Fibroblast of lung (primary cell): ENCODE measurements at regions not wholly inside any gene's neighbourhood (a gene's known extent, or its start where the extent isn't known, plus 50 kb on each side); places are given as distances from the start of the nearest gene placed in this dataset.

Source experiments
- DNase-seq, 2 donors: peaks; one replicate each; pipeline versions ENCODE4 v3.0.0 to v3.0.0-alpha.2; 2010; ENCODE audit warnings: low read depth in 2 of 2
- H2AFZ ChIP-seq: 2 replicates; pipeline ENCODE4 v1.5.1; 2012; ENCODE audit warnings: low read length, control low read depth, inconsistent platforms
- H3K27ac ChIP-seq: 2 replicates; pipeline ENCODE4 v1.5.1; 2011; ENCODE audit warnings: low read length, control low read depth; ENCODE audit not compliant: insufficient read depth
- H3K27me3 ChIP-seq: 2 replicates; pipeline ENCODE4 v1.5.1; 2011; ENCODE audit warnings: mild to moderate bottlenecking, low read length; ENCODE audit not compliant: control insufficient read depth, insufficient read depth
- H3K36me3 ChIP-seq: 2 replicates; pipeline ENCODE4 v1.5.1; 2011; ENCODE audit warnings: low read length; ENCODE audit not compliant: control insufficient read depth, insufficient read depth
- H3K4me1 ChIP-seq: 2 replicates; pipeline ENCODE4 v1.5.1; 2011; ENCODE audit warnings: low read length; ENCODE audit not compliant: control insufficient read depth, insufficient read depth; ENCODE audit errors: extremely low read depth
- H3K4me2 ChIP-seq: 2 replicates; pipeline ENCODE4 v1.5.1; 2011; ENCODE audit warnings: low read length, control low read depth; ENCODE audit not compliant: insufficient read depth; ENCODE audit errors: extremely low read depth
- H3K4me3 ChIP-seq, 4 experiments: fragments of 200-600 bp in 1 of 4; sonication (generic) in 1 of 4; replicated peaks in 1 of 4; 2 replicates each; pipeline ENCODE4 v1.5.1; 2011 to 2016; ENCODE audit warnings: low read length in 4 of 4, low read depth in 3 of 4, mild to moderate bottlenecking in 3 of 4, control low read depth in 2 of 4, inconsistent platforms in 1 of 4, mixed read lengths in 1 of 4; ENCODE audit not compliant: insufficient read depth in 1 of 4; ENCODE audit errors: control extremely low read depth in 1 of 4
- H3K79me2 ChIP-seq: 2 replicates; pipeline ENCODE4 v1.5.1; 2012; ENCODE audit warnings: mild to moderate bottlenecking, low read length, inconsistent platforms; ENCODE audit not compliant: control insufficient read depth, insufficient read depth
- H3K9ac ChIP-seq: 2 replicates; pipeline ENCODE4 v1.5.1; 2011; ENCODE audit warnings: mild to moderate bottlenecking, low read length, control low read depth; ENCODE audit not compliant: insufficient read depth
- H3K9me3 ChIP-seq: 2 replicates; pipeline ENCODE4 v1.5.1; 2012; ENCODE audit warnings: low read depth, low read length; ENCODE audit not compliant: control insufficient read depth, insufficient read depth
- H4K20me1 ChIP-seq: 2 replicates; pipeline ENCODE4 v1.5.1; 2011; ENCODE audit warnings: low read length; ENCODE audit not compliant: control insufficient read depth, insufficient read depth; ENCODE audit errors: extremely low read depth
- CTCF ChIP-seq, 2 donors: IDR thresholded peaks in 1 of 2; conservative IDR thresholded peaks in 1 of 2; 1 replicate in 1 of 2; 2 replicates in 1 of 2; pipeline ENCODE4 v1.5.1; 2011 to 2012; ENCODE audit warnings: low read length in 2 of 2, control low read depth in 1 of 2, inconsistent platforms in 1 of 2, low read depth in 1 of 2, mild to moderate bottlenecking in 1 of 2
- EZH2 ChIP-seq: IDR thresholded peaks from 2 replicates; pipeline ENCODE4 v1.5.1; 2012; ENCODE audit warnings: low read length, control low read depth, mild to moderate bottlenecking; ENCODE audit errors: missing control alignments

DNA sequence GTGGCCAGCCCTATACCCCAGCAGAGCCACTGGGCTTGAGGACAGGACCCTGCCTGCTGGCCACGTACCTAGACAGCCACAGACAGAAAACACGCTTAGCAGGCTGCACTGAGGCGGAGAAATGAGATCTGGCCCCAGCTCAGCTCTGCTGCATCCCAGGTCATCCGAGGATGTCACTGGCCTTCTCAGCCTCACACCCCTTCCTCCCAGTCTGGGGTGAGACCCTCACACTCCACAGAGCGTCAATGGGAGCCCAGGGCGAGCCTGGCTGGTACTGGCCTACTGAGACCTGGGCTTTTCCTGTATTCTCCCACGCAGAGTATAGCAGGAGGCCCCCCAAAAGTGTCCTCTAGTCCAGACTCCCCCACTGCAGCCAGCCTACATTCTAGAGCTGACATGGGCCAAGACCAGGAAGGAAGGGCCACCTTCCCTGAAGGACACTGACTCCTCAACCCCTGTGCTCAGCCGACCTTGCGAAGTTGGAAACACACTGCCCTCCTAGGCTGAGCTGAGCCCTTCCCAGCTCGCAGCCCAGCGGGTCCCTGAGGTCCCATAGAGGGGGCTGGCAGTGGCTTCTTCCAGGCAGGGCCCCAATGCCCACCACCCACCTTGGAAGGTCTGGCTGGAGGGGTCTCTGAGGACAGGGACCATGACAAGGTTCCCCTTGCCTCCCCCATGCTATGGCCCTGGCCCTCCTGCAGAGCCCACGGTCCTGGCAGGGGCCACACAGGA, 65.9 kb upstream of the LINC01488 start:
- no peak for DNase-seq
- peak overlapping the region; percentile 2 for H3K9ac ChIP-seq
- H3K4me1 ChIP-seq = peaks cover 10% of the 10 kb centered on the region
- H3K9me3 ChIP-seq = no peaks in the 10 kb centered on the region
- H2AFZ ChIP-seq = no peak overlapping the region
- H3K4me3 ChIP-seq = no peak overlapping the region
- TF ChIP-seq EZH2 (no peak), CTCF (conservative IDR thresholded peaks at IDR 0.05 in 1 of 2, IDR thresholded peaks at IDR 0.05 in 1 of 2; ENCODE audit: low read depth in 1 of 2, low read length in 2 of 2) (no peak)
- H3K4me2 ChIP-seq = no peak overlapping the region
- no peaks in the 10 kb centered on the region for H3K27me3 ChIP-seq
- H3K27ac ChIP-seq = no peak overlapping the region
- H3K36me3 ChIP-seq = no peaks in the 10 kb centered on the region
- no peaks in the 10 kb centered on the region for H3K79me2 ChIP-seq
- H4K20me1 ChIP-seq = no peaks in the 10 kb centered on the region

DNA sequence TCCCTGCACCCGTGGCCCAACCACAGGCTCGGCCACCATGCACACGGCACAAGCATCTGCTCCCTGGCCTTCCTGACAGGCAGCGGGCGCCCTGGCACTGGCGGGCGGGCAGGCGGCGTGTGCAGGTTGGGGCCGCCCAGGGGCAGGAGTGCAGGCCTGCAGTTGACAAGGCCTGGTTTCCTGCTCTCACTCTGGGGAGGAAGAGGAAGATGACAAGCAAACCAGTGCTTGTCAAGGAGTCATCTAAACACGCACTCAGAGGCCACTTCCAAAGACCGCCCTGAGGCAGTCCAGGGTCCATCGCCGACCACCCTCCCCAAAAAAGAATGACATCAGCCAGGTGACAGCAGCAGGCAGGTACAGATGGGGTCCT, 65.3 kb upstream of the LINC01488 start:
- Histone ChIP-seq H3K4me1 (peaks cover 14% of the 10 kb centered on the region), H3K27me3 (no peaks in the 10 kb centered on the region)
- DNase-seq = no peak

More for the DNA sequence above, 65.3 kb upstream of the LINC01488 start:
- no peak overlapping the region for H3K4me2 ChIP-seq
- TF ChIP-seq EZH2 (no peak), CTCF (conservative IDR thresholded peaks at IDR 0.05 in 1 of 2, IDR thresholded peaks at IDR 0.05 in 1 of 2; ENCODE audit: low read depth in 1 of 2, low read length in 2 of 2) (no peak)
- H3K9me3 ChIP-seq = no peaks in the 10 kb centered on the region
- no peaks in the 10 kb centered on the region for H3K36me3 ChIP-seq
- no peak overlapping the region for H2AFZ ChIP-seq
- H4K20me1 ChIP-seq = no peaks in the 10 kb centered on the region
- H3K9ac ChIP-seq = no peak overlapping the region
- H3K79me2 ChIP-seq = no peaks in the 10 kb centered on the region
- no peak overlapping the region for H3K4me3 ChIP-seq
- H3K27ac ChIP-seq = no peak overlapping the region
